ENCODE measurements at regions not wholly inside any gene's neighbourhood (a gene's known extent, or its start where the extent isn't known, plus 50 kb on each side); places are given as distances from the start of the nearest gene placed in this dataset.

- no peak for TF ChIP-seq ATF2 (tag by site-specific recombination; IDR thresholded peaks at IDR 0.05; ENCODE audit: low read depth)
- TF ChIP-seq ZNF223 (tag by site-specific recombination; IDR thresholded peaks at IDR 0.05), result no peak
- no peak for TF ChIP-seq ZNF202 (tag by site-specific recombination; IDR thresholded peaks at IDR 0.05; ENCODE audit: borderline replicate concordance)
- no peak for TF ChIP-seq ZNF155 (tag by site-specific recombination; IDR thresholded peaks at IDR 0.05)
- no peak for TF ChIP-seq BCL11A (tag by site-specific recombination; IDR thresholded peaks at IDR 0.05; ENCODE audit: low read depth)
- Histone ChIP-seq H3K4me3 (ENCODE audit: low read depth, low read length) (no peak overlapping the region), H3K36me3 (ENCODE audit: control insufficient read depth in 2 of 2, insufficient read depth in 1 of 2, low read length in 2 of 2) (no peaks in the 10 kb centered on the region), H3K27ac (ENCODE audit: extremely low read depth, low read depth, low read length) (no peak overlapping the region), H3K9me3 (ENCODE audit: control insufficient read depth, insufficient read depth, low read depth, low read length) (no peaks in the 10 kb centered on the region; the same call in 1 of the 2 replicates), H3K4me1 (ENCODE audit: control insufficient read depth, insufficient read depth, low read length) (no peaks in the 10 kb centered on the region)
- ChIA-PET POLR2A (no interaction called here), CTCF (interaction anchor here (3.1 kb wide), 1 partner anchor 26 kb away, joined by 12 read pairs; no protein-coding TSS in a partner anchor)
These were observed 198.5 kb downstream of the ADGRG6 start for GRCh38 chr6:142500250-142500786.

- POLR2A ChIA-PET, result no interaction called here
- peak; percentile 63 for TF ChIP-seq ZNF146 (tag by site-specific recombination; IDR thresholded peaks at IDR 0.05)
- no peak for TF ChIP-seq ZNF548 (tag by site-specific recombination; IDR thresholded peaks at IDR 0.05)
- Histone ChIP-seq H3K4me1 (ENCODE audit: control insufficient read depth, insufficient read depth, low read length) (no peaks in the 10 kb centered on the region), H3K9me3 (ENCODE audit: control insufficient read depth, insufficient read depth, low read depth, low read length) (no peaks in the 10 kb centered on the region; the same call in 1 of the 2 replicates), H3K27ac (ENCODE audit: extremely low read depth, low read depth, low read length) (no peak overlapping the region), H3K4me3 (ENCODE audit: low read depth, low read length) (no peak overlapping the region), H3K36me3 (ENCODE audit: control insufficient read depth in 2 of 2, insufficient read depth in 1 of 2, low read length in 2 of 2) (no peaks in the 10 kb centered on the region)
- CTCF ChIA-PET, result interaction anchor here (0.6 kb wide), 3 partner anchors 33 to 779 kb away, joined by 3 read pairs; no protein-coding TSS in a partner anchor
These were observed 200.0 kb downstream of the ADGRG6 start for GRCh38 chr6:142501795-142502194.

- TF ChIP-seq ZNF518A (tag by site-specific recombination; conservative IDR thresholded peaks at IDR 0.05; ENCODE audit: low read depth) (no peak), ZNF18 (tag by site-specific recombination; IDR thresholded peaks at IDR 0.05) (no peak), ZNF37A (tag by site-specific recombination; IDR thresholded peaks at IDR 0.05) (no peak), ZNF157 (tag by site-specific recombination; IDR thresholded peaks at IDR 0.05) (no peak), ZNF580 (tag by site-specific recombination; IDR thresholded peaks at IDR 0.05) (no peak), ZNF585B (tag by site-specific recombination; IDR thresholded peaks at IDR 0.05) (no peak), ZFP37 (tag by site-specific recombination; IDR thresholded peaks at IDR 0.05) (no peak), ZNF658 (tag by site-specific recombination; IDR thresholded peaks at IDR 0.05) (no peak)
- no peaks in the 10 kb centered on the region; the same call in 1 of the 2 replicates for H3K9me3 ChIP-seq (ENCODE audit: control insufficient read depth, insufficient read depth, low read depth, low read length)
- H3K4me1 ChIP-seq (ENCODE audit: control insufficient read depth, insufficient read depth, low read length), result no peaks in the 10 kb centered on the region
- ChIA-PET CTCF (no interaction called here), POLR2A (no interaction called here)
- H3K27ac ChIP-seq (ENCODE audit: extremely low read depth, low read depth, low read length), result no peak overlapping the region
- H3K36me3 ChIP-seq (ENCODE audit: control insufficient read depth in 2 of 2, insufficient read depth in 1 of 2, low read length in 2 of 2), result no peaks in the 10 kb centered on the region
- H3K4me3 ChIP-seq (ENCODE audit: low read depth, low read length), result no peak overlapping the region
These were observed 205.3 kb downstream of the ADGRG6 start for GRCh38 chr6:142507065-142507464.

Measured in HEK293 (cell line).